Neuronal stem cell (in vitro differentiated cells): ENCODE measurements at regions not wholly inside any gene's neighbourhood (a gene's known extent, or its start where the extent isn't known, plus 50 kb on each side); places are given as distances from the start of the nearest gene placed in this dataset.
"Not testable (repeated sequence)": the region's sequence is repeated elsewhere in the genome, so short reads cannot be mapped to it uniquely, and the experiment has no call there.

Experiments used
- DNase-seq: peaks from one replicate; pipeline ENCODE4 v3.0.0-alpha.2; 2013; ENCODE audit warnings: low spot score
- H2AFZ ChIP-seq: one replicate; pipeline ENCODE4 v1.6.1; 2013; ENCODE audit warnings: mild to moderate bottlenecking, low read length, inconsistent platforms
- H2AK5ac ChIP-seq: 2 replicates; pipeline ENCODE4 v1.6.1; 2013; ENCODE audit warnings: low read depth, mild to moderate bottlenecking, inconsistent platforms, low read length, moderate library complexity, mixed read lengths
- H2BK120ac ChIP-seq: 2 replicates; pipeline ENCODE4 v1.6.1; 2013; ENCODE audit warnings: low read depth, mild to moderate bottlenecking, inconsistent platforms, low read length, moderate library complexity, mixed read lengths
- H2BK12ac ChIP-seq: one replicate; pipeline ENCODE4 v1.6.1; 2013; ENCODE audit warnings: low read length, inconsistent platforms
- H2BK15ac ChIP-seq: 2 replicates; pipeline ENCODE4 v1.6.1; 2013; ENCODE audit warnings: mild to moderate bottlenecking, low read length, inconsistent platforms, mixed read lengths
- H2BK5ac ChIP-seq: one replicate; pipeline ENCODE4 v1.6.1; 2013; ENCODE audit warnings: inconsistent platforms, mild to moderate bottlenecking, low read length, moderate library complexity
- H3K14ac ChIP-seq: one replicate; pipeline ENCODE4 v1.6.1; 2013; ENCODE audit warnings: low read length, inconsistent platforms
- H3K18ac ChIP-seq: 2 replicates; pipeline ENCODE4 v1.6.1; 2013; ENCODE audit warnings: low read length, inconsistent platforms
- H3K23ac ChIP-seq: 2 replicates; pipeline ENCODE4 v1.6.1; 2013; ENCODE audit warnings: low read depth, mild to moderate bottlenecking, mixed read lengths, low read length, inconsistent platforms; ENCODE audit not compliant: poor library complexity
- H3K27ac ChIP-seq: replicated peaks from 3 replicates; pipeline ENCODE4 v1.5.1; 2013; ENCODE audit warnings: low read length, inconsistent platforms
- H3K27me3 ChIP-seq, 3 experiments: 2 replicates each; pipeline ENCODE4 v1.6.1; 2013; ENCODE audit warnings: low read length in 3 of 3, mild to moderate bottlenecking in 2 of 3, inconsistent platforms in 1 of 3, low read depth in 1 of 3, mixed read lengths in 1 of 3, moderate library complexity in 1 of 3; ENCODE audit not compliant: control insufficient read depth in 3 of 3, insufficient read depth in 3 of 3
- H3K36me3 ChIP-seq, 2 donors: replicated peaks in 1 of 2; 2 replicates each; pipeline ENCODE4 v1.6.1; 2013; ENCODE audit warnings: low read length in 2 of 2; ENCODE audit not compliant: control insufficient read depth in 2 of 2, insufficient read depth in 2 of 2
- H3K4ac ChIP-seq: 2 replicates; pipeline ENCODE4 v1.6.1; 2013; ENCODE audit warnings: inconsistent platforms, mild to moderate bottlenecking, low read length, moderate library complexity
- H3K4me1 ChIP-seq, 2 donors: 1 replicate in 1 of 2; 2 replicates in 1 of 2; pipeline ENCODE4 v1.6.1; 2013; ENCODE audit warnings: low read length in 2 of 2, low read depth in 1 of 2; ENCODE audit not compliant: control insufficient read depth in 2 of 2, insufficient read depth in 1 of 2
- H3K4me2 ChIP-seq: one replicate; pipeline ENCODE4 v1.6.1; 2013; ENCODE audit warnings: mild to moderate bottlenecking, low read length, inconsistent platforms; ENCODE audit not compliant: insufficient read depth, poor library complexity, severe bottlenecking
- H3K4me3 ChIP-seq, 2 donors: 2 replicates each; pipeline ENCODE4 v1.5.1; 2013; ENCODE audit warnings: low read length in 2 of 2, mild to moderate bottlenecking in 2 of 2, inconsistent platforms in 1 of 2, moderate library complexity in 1 of 2
- H3K79me1 ChIP-seq: one replicate; pipeline ENCODE4 v1.6.1; 2013; ENCODE audit warnings: low read depth, mild to moderate bottlenecking, inconsistent platforms, low read length, moderate library complexity
- H3K9ac ChIP-seq: one replicate; pipeline ENCODE4 v1.6.1; 2013; ENCODE audit warnings: mild to moderate bottlenecking, low read depth, low read length, inconsistent platforms; ENCODE audit not compliant: poor library complexity
- H3K9me3 ChIP-seq, 2 donors: replicated peaks in 1 of 2; 2 replicates each; pipeline versions ENCODE3 to v1.6.1; 2013; ENCODE audit warnings: low read length in 2 of 2, mild to moderate bottlenecking in 2 of 2, inconsistent platforms in 1 of 2, low read depth in 1 of 2, mixed read lengths in 1 of 2, moderate library complexity in 1 of 2; ENCODE audit not compliant: control insufficient read depth in 2 of 2, insufficient read depth in 1 of 2
- H4K8ac ChIP-seq: one replicate; pipeline ENCODE4 v1.6.1; 2013; ENCODE audit warnings: low read depth, mild to moderate bottlenecking, inconsistent platforms, low read length, moderate library complexity
- H4K91ac ChIP-seq: one replicate; pipeline ENCODE4 v1.6.1; 2013; ENCODE audit warnings: low read length, low read depth, mild to moderate bottlenecking, inconsistent platforms; ENCODE audit not compliant: poor library complexity
- WGBS, 2 donors: extraction: QIAGEN DNeasy Blood & Tissue Kit; methylation state at CpG; one replicate each; pipeline ENCODE4 v1.1.7; 2013; ENCODE audit warnings: missing lambda C conversion rate in 2 of 2, mixed read lengths in 1 of 2; ENCODE audit not compliant: insufficient read length in 2 of 2, insufficient replicate concordance in 1 of 2; ENCODE audit errors: extremely low coverage in 2 of 2; 5-methylcytosine and 5-hydroxymethylcytosine counted together

DNA sequence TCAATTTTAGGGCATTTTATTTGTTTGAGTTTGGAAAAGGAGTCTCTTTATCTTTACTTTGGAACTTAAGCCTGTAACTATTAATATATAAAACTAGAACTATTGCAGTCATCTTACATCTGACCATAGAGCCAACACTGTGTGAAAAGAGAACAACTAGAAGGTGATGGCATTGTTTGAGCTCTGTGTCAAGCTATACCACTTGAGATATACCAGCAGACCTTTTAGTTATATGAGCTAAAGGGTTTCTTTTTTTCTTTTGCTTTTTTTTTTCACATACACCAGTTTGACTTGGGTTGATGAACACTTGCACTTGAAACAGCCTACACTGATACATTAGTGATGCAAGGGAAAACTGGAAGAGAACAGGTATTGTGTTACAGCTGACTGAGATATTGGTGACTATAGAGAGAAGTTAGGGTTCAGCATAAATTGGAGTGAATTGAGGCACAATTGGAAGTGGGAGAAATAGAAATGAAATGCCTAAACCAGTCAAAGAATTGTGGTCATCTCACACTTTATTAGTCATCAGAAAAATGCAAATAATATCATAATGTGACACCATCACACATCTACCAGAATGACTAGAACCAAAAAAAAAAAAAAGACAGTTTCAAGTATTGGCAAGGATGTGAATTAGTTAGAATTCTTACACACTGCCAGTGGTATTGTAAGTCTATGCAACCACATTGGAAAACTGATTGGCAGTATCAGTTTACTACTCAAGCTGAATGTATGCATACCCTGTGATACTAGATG lies 60.9 kb downstream of the ADRB2 start:
- Histone ChIP-seq H3K9ac (no peak overlapping the region), H3K18ac (no peak overlapping the region), H2AFZ (no peak overlapping the region), H4K8ac (no peak overlapping the region), H2BK120ac (no peak overlapping the region), H3K4me1 (no peaks in the 10 kb centered on the region), H3K23ac (no peak overlapping the region), H2BK5ac (no peak overlapping the region), H3K4me2 (no peak overlapping the region), H3K27ac (no peak overlapping the region), H3K36me3 (no peaks in the 10 kb centered on the region), H3K9me3 (no peaks in the 10 kb centered on the region), H3K4me3 (no peak overlapping the region), H3K14ac (no peak overlapping the region), H3K79me1 (no peaks in the 10 kb centered on the region), H2BK15ac (no peak overlapping the region), H2AK5ac (no peak overlapping the region), H3K4ac (no peak overlapping the region), H4K91ac (no peak overlapping the region), H2BK12ac (no peak overlapping the region), H3K27me3 (no peaks in the 10 kb centered on the region)
- DNase-seq: no peak

DNA sequence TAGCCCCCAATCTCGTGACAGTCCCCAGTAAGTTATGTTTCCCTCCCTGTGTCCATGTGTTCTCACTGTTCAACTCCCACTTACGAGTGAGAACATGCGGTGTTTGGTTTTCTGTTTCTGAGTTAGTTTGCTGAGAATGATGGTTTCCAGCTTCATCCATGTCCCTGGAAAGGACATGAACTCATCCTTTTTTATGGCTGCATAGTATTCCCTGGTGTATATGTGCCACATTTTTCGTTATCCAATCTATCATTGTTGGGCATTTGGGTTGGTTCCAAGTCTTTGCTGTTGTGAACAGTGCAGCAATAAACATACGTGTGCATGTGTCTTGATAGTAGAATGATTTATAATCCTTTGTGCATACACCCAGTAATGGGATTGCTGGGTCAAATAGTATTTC lies 63.5 kb downstream of the ADRB2 start:
- H2AK5ac ChIP-seq, H3K36me3 ChIP-seq, H3K9ac ChIP-seq, H3K79me1 ChIP-seq, H3K27me3 ChIP-seq, H4K8ac ChIP-seq, H3K4me2 ChIP-seq, H3K23ac ChIP-seq, DNase-seq, H2BK15ac ChIP-seq, H2BK5ac ChIP-seq, H3K4me3 ChIP-seq, H2BK120ac ChIP-seq, H2BK12ac ChIP-seq, H3K4ac ChIP-seq, H3K9me3 ChIP-seq, H3K18ac ChIP-seq, H3K4me1 ChIP-seq, H2AFZ ChIP-seq, H3K14ac ChIP-seq, H3K27ac ChIP-seq, H4K91ac ChIP-seq: not testable (repeated sequence)
- no CpG with 5 or more reads among the region's 5 CpGs for WGBS, 2 donors

DNA sequence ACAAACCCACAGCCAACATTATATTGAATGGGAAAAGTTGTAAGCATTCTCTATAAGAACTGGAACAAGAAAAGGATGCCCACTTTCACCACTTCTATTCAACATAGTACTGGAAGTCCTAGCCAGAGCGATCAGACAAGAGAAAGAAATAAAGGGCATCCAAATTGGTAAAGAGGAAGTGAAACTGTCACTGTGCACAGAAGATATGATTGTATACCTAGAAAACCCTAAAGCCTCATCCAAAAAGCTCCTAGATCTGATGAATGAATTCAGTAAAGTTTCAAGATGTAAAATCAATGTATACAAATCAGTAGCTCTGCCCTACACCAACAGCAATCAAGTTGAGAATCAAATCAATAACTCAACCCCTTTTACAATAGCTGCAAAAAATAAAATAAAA lies 69.0 kb downstream of the ADRB2 start:
- H3K14ac ChIP-seq, H3K9me3 ChIP-seq, H3K4me1 ChIP-seq, H3K4me2 ChIP-seq, H3K4me3 ChIP-seq, H2AFZ ChIP-seq, H3K27me3 ChIP-seq, H3K4ac ChIP-seq, H2BK12ac ChIP-seq, H2BK120ac ChIP-seq, DNase-seq, H3K18ac ChIP-seq, H2BK5ac ChIP-seq, H3K9ac ChIP-seq, H2BK15ac ChIP-seq, H3K36me3 ChIP-seq, H3K23ac ChIP-seq, H4K8ac ChIP-seq, H3K27ac ChIP-seq, H3K79me1 ChIP-seq, H2AK5ac ChIP-seq, H4K91ac ChIP-seq: not testable (repeated sequence)
- WGBS, 2 donors: no CpG with 5 or more reads among the region's 1 CpG

GRCh38 chr5:148897842-148898241 lies 71.4 kb downstream of the ADRB2 start:
- Histone ChIP-seq H4K8ac (no peak overlapping the region), H3K79me1 (no peaks in the 10 kb centered on the region), H2BK5ac (no peak overlapping the region), H3K9ac (no peak overlapping the region), H2BK12ac (no peak overlapping the region), H2BK15ac (no peak overlapping the region), H3K14ac (no peak overlapping the region), H3K27me3 (no peaks in the 10 kb centered on the region), H3K18ac (no peak overlapping the region), H2BK120ac (no peak overlapping the region), H3K4me3 (no peak overlapping the region), H3K4me1 (no peaks in the 10 kb centered on the region), H3K27ac (no peak overlapping the region), H3K4ac (no peak overlapping the region), H4K91ac (no peak overlapping the region), H2AFZ (no peak overlapping the region), H3K36me3 (no peaks in the 10 kb centered on the region), H2AK5ac (no peak overlapping the region), H3K9me3 (no peaks in the 10 kb centered on the region), H3K4me2 (no peak overlapping the region), H3K23ac (no peak overlapping the region)
- no CpG with 5 or more reads among the region's 9 CpGs for WGBS, 2 donors
- DNase-seq: no peak
